Vagina (tissue), 2 donors: ENCODE measurements at regions not wholly inside any gene's neighbourhood (a gene's known extent, or its start where the extent isn't known, plus 50 kb on each side); places are given as distances from the start of the nearest gene placed in this dataset.

Experiments
- CTCF ChIP-seq, 3 experiments: fragments of 450-650 bp in 2 of 3; fragments of 200-600 bp in 1 of 3; sonication (generic) in 1 of 3; IDR thresholded peaks; one replicate each; pipeline ENCODE4 v1.5.1; 2017 to 2019; ENCODE audit warnings: antibody characterized with exemption in 3 of 3, mild to moderate bottlenecking in 2 of 3, moderate library complexity in 2 of 3
- POLR2A ChIP-seq, 2 donors: fragments of 450-650 bp; IDR thresholded peaks; one replicate each; pipeline ENCODE4 v1.6.1; 2017; ENCODE audit warnings: antibody characterized with exemption in 2 of 2, mild to moderate bottlenecking in 2 of 2, moderate library complexity in 2 of 2

DNA sequence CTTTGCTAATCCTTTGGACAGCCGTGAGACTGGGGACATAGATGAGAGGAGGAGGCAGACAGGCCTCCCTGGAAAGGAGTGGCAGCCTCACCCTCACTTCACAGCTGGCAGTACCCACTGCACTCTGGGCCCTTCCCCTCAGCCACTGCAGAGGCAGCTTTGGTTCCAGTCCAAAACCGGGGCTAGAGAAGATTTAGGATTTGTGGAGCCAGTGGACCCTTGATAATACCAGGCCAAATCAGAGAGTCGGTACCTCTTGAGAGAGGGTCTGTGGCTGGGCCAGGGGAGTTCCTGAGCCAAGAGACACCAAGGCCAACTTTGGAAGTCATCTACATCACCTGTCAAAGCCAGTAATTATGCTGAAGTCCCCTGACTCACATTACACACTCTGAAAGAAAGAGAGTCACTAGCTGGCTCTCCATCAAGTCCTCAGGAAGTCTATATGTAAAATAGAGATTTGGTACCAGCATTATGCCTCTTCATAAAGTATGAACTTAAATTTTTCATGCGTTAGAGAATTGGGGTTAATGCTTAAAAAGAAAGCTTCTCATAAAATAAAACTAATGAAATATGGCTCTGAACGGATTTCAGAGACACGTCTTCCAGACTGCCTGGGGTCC, 244.1 kb upstream of the SEMA6D start:
- TF ChIP-seq CTCF (IDR thresholded peaks at IDR 0.05) = no peak
- TF ChIP-seq POLR2A (IDR thresholded peaks at IDR 0.05) = no peak
